Karpas-422 (cell line): ENCODE measurements at regions not wholly inside any gene's neighbourhood (a gene's known extent, or its start where the extent isn't known, plus 50 kb on each side); places are given as distances from the start of the nearest gene placed in this dataset.

Experiments
- DNase-seq: peaks from one replicate; pipeline ENCODE4 v3.0.0-alpha.2; 2015
- H2AFZ ChIP-seq: fragments of 200-600 bp; sonication (generic); 2 replicates; pipeline ENCODE4 v1.6.1; 2014; ENCODE audit warnings: antibody characterized with exemption, low read length, mixed read lengths
- H3K27ac ChIP-seq: fragments of 200-600 bp; sonication (generic); 2 replicates; pipeline ENCODE4 v1.5.1; 2014; ENCODE audit warnings: mild to moderate bottlenecking, low read length, moderate library complexity
- H3K27me3 ChIP-seq: fragments of 200-600 bp; sonication (generic); 2 replicates; pipeline ENCODE4 v1.6.1; 2014; ENCODE audit warnings: low read length, mixed read lengths
- H3K36me3 ChIP-seq: fragments of 200-600 bp; sonication (generic); 2 replicates; pipeline ENCODE4 v1.6.1; 2014; ENCODE audit warnings: low read length, mixed read lengths; ENCODE audit not compliant: insufficient read depth
- H3K4me1 ChIP-seq: fragments of 200-600 bp; sonication (generic); 2 replicates; pipeline ENCODE4 v1.6.1; 2014; ENCODE audit warnings: mild to moderate bottlenecking, low read length, mixed read lengths
- H3K4me2 ChIP-seq: fragments of 200-600 bp; sonication (generic); 2 replicates; pipeline ENCODE4 v1.6.1; 2014; ENCODE audit warnings: low read length, low read depth, mild to moderate bottlenecking; ENCODE audit not compliant: poor library complexity, severe bottlenecking
- H3K4me3 ChIP-seq: fragments of 200-600 bp; sonication (generic); 2 replicates; pipeline ENCODE4 v1.5.1; 2014; ENCODE audit warnings: mild to moderate bottlenecking, antibody characterized with exemption, low read length, mixed read lengths
- H3K79me2 ChIP-seq: fragments of 200-600 bp; sonication (generic); 2 replicates; pipeline ENCODE4 v1.6.1; 2014; ENCODE audit warnings: mild to moderate bottlenecking, low read length, mixed read lengths
- H3K9ac ChIP-seq: fragments of 200-600 bp; sonication (generic); 2 replicates; pipeline ENCODE4 v1.6.0; 2014; ENCODE audit warnings: low read length
- H3K9me2 ChIP-seq: fragments of 200-600 bp; sonication (generic), shearing (Covaris generic); replicated peaks from 2 replicates; pipeline ENCODE4 v1.6.0; 2014; ENCODE audit warnings: mild to moderate bottlenecking, low read length, moderate library complexity; ENCODE audit not compliant: insufficient read depth
- H3K9me3 ChIP-seq: fragments of 300-700, 200-600 bp; sonication (generic); 2 replicates; pipeline ENCODE4 v1.6.1; 2014; ENCODE audit warnings: low read length, mixed read lengths
- H4K20me1 ChIP-seq: fragments of 200-600 bp; sonication (generic); 2 replicates; pipeline ENCODE4 v1.6.1; 2014; ENCODE audit warnings: mild to moderate bottlenecking, antibody characterized with exemption, low read length, low read depth; ENCODE audit not compliant: insufficient read depth

DNA sequence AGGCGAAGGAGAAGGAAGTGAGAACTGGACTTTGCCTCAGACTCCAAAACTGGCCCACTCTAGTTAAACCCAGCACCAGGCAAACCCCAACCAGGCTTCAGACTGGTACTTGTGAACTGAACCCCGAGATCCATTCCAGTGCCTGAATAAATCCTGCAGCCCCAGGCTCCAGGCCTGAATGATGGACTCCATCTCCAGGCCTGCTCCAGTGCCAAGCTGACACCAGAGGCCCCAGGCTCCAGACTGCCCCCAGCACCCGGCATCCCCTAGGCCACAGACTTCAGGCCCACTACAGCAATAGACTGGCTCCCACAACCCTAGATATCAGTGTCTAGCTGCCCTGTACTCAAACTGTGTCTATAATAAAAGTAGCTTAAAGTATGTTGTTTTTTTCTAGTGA is 406.8 kb downstream of the FAM181B start:
- no peak for DNase-seq
- Histone ChIP-seq H3K4me3 (no peak overlapping the region), H2AFZ (no peak overlapping the region), H3K4me1 (no peaks in the 10 kb centered on the region), H3K9ac (no peak overlapping the region), H3K27ac (no peak overlapping the region), H3K9me2 (no peaks in the 10 kb centered on the region), H3K9me3 (no peaks in the 10 kb centered on the region), H4K20me1 (no peaks in the 10 kb centered on the region), H3K4me2 (no peak overlapping the region), H3K36me3 (no peaks in the 10 kb centered on the region), H3K27me3 (no peaks in the 10 kb centered on the region), H3K79me2 (no peaks in the 10 kb centered on the region)

DNA sequence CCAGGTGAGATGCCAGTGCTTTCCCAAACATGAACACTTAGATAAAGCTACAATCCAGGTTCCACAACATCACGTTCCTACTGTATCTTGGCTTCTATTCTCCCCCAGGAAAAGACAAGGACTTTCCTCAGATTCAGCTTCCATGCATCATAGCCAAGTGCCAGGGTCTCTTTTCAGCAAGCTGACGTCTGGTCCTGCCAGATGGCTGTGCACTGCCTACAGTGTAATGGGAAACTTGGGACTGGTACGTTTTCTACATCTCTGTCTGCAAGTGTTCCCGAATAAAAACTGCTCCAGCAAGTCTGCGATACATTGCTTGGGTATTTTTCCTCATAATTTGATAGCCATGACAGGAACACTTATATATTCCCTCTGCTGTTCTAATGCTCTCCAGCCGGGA is 412.5 kb downstream of the FAM181B start:
- Histone ChIP-seq H3K9ac (no peak overlapping the region), H2AFZ (no peak overlapping the region), H3K79me2 (no peaks in the 10 kb centered on the region), H4K20me1 (no peaks in the 10 kb centered on the region), H3K4me3 (no peak overlapping the region), H3K9me3 (no peaks in the 10 kb centered on the region), H3K36me3 (no peaks in the 10 kb centered on the region), H3K27ac (no peak overlapping the region), H3K4me2 (no peak overlapping the region), H3K4me1 (no peaks in the 10 kb centered on the region), H3K27me3 (no peaks in the 10 kb centered on the region; the same call in 1 of the 2 replicates), H3K9me2 (no peaks in the 10 kb centered on the region)
- no peak for DNase-seq

DNA sequence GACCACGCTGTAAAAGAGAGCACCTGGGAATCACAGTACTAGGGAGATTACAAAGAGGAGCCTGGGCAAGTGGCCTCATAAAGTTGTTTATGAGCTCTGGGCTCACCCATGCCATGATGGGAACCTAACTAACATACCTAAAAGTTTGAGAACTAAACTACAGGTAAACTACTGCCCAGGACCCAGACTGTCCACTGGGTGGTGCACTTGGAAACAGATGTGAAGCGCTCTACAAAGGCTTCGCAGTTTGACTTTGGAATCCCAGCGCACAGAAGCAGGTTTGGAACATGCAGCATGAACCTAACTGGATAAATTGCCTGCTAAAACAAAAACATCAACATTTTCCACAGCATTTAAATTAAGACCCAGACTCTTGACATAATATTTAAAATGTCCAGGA is 418.6 kb downstream of the FAM181B start:
- H3K27me3 ChIP-seq, result no peaks in the 10 kb centered on the region

DNA sequence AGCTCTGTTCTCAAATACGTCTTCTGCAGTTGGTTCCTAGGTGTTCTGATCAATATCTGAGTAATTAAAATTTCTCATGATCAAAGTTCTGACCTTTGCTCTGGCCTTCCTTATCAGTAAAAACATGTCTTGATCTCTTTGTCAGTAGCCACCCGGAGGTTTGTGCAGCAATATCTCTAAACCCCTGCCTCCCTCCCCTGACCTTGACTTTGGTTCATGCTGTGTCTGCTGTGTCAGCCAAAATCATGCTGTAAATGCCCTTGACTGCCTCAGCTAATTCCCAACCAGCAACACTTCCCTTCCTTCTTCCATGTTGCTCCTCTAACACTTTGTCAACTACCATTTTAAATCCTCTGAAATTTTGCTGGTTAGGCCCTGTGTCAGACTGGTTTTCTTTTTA is 424.7 kb downstream of the FAM181B start:
- H2AFZ ChIP-seq, result no peak overlapping the region
- no peaks in the 10 kb centered on the region for H3K9me3 ChIP-seq
- H3K9ac ChIP-seq, result no peak overlapping the region
- no peaks in the 10 kb centered on the region for H4K20me1 ChIP-seq
- H3K27me3 ChIP-seq, result no peaks in the 10 kb centered on the region
- no peaks in the 10 kb centered on the region for H3K4me1 ChIP-seq
- no peak overlapping the region for H3K4me3 ChIP-seq
- no peaks in the 10 kb centered on the region for H3K36me3 ChIP-seq
- H3K27ac ChIP-seq, result no peak overlapping the region
- no peak overlapping the region for H3K4me2 ChIP-seq
- no peaks in the 10 kb centered on the region for H3K79me2 ChIP-seq
- H3K9me2 ChIP-seq, result no peaks in the 10 kb centered on the region
- no peak for DNase-seq

More for the DNA sequence above, 418.6 kb downstream of the FAM181B start:
- Histone ChIP-seq H4K20me1 (no peaks in the 10 kb centered on the region), H3K27ac (no peak overlapping the region), H3K4me2 (no peak overlapping the region), H3K4me3 (no peak overlapping the region), H2AFZ (no peak overlapping the region), H3K9me3 (no peaks in the 10 kb centered on the region), H3K9ac (no peak overlapping the region), H3K79me2 (no peaks in the 10 kb centered on the region), H3K4me1 (no peaks in the 10 kb centered on the region), H3K36me3 (no peaks in the 10 kb centered on the region), H3K9me2 (no peaks in the 10 kb centered on the region)
- DNase-seq, result peak; percentile 73

DNA sequence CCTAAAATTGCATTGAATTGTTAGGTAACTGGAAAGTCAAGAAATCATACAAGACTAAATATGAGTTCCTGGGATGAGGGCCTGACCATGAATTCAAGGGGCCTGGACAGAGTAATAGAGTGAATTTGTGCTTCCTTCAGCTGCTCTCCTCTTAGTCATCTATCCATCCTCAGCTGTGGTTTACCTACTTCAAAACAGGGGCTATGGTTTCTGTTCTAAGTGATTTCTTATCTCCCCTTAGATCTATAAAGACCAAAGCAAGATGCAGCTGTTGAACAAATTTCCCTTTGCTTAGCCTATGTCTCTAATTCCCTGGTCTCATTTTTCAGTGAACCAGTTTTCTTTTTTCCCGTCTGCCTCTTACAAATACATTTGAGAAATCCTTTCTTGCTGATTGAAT is 428.5 kb downstream of the FAM181B start:
- H2AFZ ChIP-seq, result no peak overlapping the region
- H3K27ac ChIP-seq, result no peak overlapping the region
- H3K9me2 ChIP-seq, result no peaks in the 10 kb centered on the region
- no peak overlapping the region for H3K9ac ChIP-seq
- H3K4me1 ChIP-seq, result no peaks in the 10 kb centered on the region
- no peak overlapping the region for H3K4me3 ChIP-seq
- H3K79me2 ChIP-seq, result no peaks in the 10 kb centered on the region
- H3K36me3 ChIP-seq, result no peaks in the 10 kb centered on the region
- H3K4me2 ChIP-seq, result no peak overlapping the region
- DNase-seq, result no peak
- H3K9me3 ChIP-seq, result no peaks in the 10 kb centered on the region
- H3K27me3 ChIP-seq, result no peaks in the 10 kb centered on the region
- H4K20me1 ChIP-seq, result no peaks in the 10 kb centered on the region

DNA sequence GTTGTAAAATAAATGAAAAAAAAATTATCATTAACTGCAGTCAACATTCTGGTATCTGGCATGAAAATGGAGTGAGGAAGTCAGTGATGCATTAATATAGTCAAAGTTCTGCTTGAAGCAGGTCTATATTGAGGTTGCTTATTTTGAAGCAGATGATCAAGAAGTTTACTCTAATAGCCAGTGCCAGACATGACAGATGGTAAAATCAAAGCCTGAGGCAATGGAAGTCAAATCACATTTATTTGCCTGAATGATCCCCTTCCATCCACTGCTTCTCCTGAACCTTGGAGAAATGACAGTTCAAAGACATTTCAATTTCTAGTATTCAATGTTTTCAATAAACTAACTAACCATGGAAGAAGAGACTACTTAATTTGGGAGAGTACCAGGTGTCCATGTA is 430.0 kb downstream of the FAM181B start:
- Histone ChIP-seq H4K20me1 (no peaks in the 10 kb centered on the region), H2AFZ (no peak overlapping the region), H3K4me1 (no peaks in the 10 kb centered on the region), H3K4me2 (no peak overlapping the region), H3K27ac (no peak overlapping the region), H3K79me2 (no peaks in the 10 kb centered on the region), H3K36me3 (no peaks in the 10 kb centered on the region), H3K4me3 (no peak overlapping the region), H3K9me3 (no peaks in the 10 kb centered on the region), H3K27me3 (no peaks in the 10 kb centered on the region), H3K9ac (no peak overlapping the region), H3K9me2 (no peaks in the 10 kb centered on the region)
- DNase-seq, result no peak

DNA sequence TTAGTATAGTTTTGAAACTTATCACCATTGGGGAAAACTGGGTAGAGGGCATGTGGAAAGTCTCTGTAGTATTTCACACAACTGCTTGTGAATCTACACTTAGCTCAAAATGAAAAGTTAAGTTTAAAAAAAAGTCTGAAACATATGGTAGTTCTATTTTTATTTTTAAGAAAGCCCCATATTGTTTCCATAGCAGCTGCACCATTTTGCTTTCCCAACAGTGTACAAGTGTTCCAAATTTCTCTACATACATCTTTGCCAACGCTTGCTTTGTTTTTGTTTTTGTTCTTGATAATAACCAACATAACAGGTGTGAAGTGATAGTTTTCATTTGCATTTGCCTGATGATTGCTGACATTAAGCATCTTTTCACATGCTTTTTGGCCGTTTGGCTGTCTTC is 445.2 kb downstream of the FAM181B start:
- H3K79me2 ChIP-seq, result no peaks in the 10 kb centered on the region
- H3K9me2 ChIP-seq, result no peaks in the 10 kb centered on the region
- no peak overlapping the region for H2AFZ ChIP-seq
- no peak overlapping the region for H3K4me2 ChIP-seq
- H3K9ac ChIP-seq, result no peak overlapping the region
- H3K27me3 ChIP-seq, result no peaks in the 10 kb centered on the region
- H3K27ac ChIP-seq, result no peak overlapping the region
- no peaks in the 10 kb centered on the region for H3K36me3 ChIP-seq
- H3K9me3 ChIP-seq, result no peaks in the 10 kb centered on the region
- no peak overlapping the region for H3K4me3 ChIP-seq
- no peaks in the 10 kb centered on the region for H4K20me1 ChIP-seq
- DNase-seq, result no peak
- H3K4me1 ChIP-seq, result no peaks in the 10 kb centered on the region

DNA sequence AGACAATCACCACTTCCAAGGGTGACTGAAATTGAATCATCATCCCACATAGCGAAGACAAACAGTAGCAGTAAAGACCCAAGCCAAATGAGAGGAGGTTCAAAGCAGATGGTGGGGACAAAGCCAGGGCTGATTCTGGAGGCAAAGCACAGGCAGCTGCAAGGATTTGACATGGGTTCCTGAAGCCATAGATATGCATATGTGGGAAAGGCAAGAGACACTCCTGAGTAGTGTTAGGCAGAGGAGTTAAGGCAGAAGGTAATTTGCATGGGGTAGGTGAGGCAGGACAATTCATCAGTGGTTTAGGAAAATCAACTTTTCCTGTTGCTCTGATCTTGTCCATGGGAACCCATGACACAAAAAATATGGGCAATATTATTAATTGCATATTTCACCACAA is 462.8 kb downstream of the FAM181B start:
- Histone ChIP-seq H3K4me2 (no peak overlapping the region), H3K9me3 (no peaks in the 10 kb centered on the region), H3K79me2 (no peaks in the 10 kb centered on the region), H3K4me1 (no peaks in the 10 kb centered on the region), H2AFZ (no peak overlapping the region), H3K4me3 (no peak overlapping the region), H3K27me3 (no peaks in the 10 kb centered on the region), H3K9ac (no peak overlapping the region), H3K9me2 (no peaks in the 10 kb centered on the region; the same call in 1 of the 2 replicates), H3K27ac (no peak overlapping the region), H3K36me3 (no peaks in the 10 kb centered on the region), H4K20me1 (no peaks in the 10 kb centered on the region)
- DNase-seq, result no peak

DNA sequence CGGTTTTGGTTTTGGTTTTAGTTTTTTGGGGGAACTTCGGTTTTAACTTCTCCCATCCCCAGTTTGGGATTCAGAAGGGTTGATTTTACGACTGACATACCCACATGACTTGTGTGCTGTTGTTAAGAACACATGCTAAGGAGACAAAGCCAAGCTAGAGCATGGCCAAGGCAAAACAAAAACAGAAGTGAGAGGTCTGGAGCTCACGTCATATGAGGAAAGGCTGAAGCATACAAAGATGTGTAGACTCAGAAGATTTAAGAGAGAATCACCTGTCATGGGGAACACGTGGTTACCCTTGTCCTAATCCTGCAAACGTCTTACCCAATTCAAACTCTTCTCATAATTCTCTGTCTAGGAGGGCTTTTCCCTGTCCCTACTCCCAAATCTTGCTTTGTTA is 465.0 kb downstream of the FAM181B start:
- H3K4me2 ChIP-seq, result no peak overlapping the region
- H3K27ac ChIP-seq, result no peak overlapping the region
- H3K9ac ChIP-seq, result no peak overlapping the region
- no peaks in the 10 kb centered on the region for H3K27me3 ChIP-seq
- DNase-seq, result no peak
- no peaks in the 10 kb centered on the region for H3K79me2 ChIP-seq
- H4K20me1 ChIP-seq, result no peaks in the 10 kb centered on the region
- H3K4me1 ChIP-seq, result no peaks in the 10 kb centered on the region
- no peak overlapping the region for H2AFZ ChIP-seq
- H3K4me3 ChIP-seq, result no peak overlapping the region
- H3K9me3 ChIP-seq, result no peaks in the 10 kb centered on the region
- H3K36me3 ChIP-seq, result no peaks in the 10 kb centered on the region
- no peaks in the 10 kb centered on the region; the same call in 1 of the 2 replicates for H3K9me2 ChIP-seq
